ENCODE measurements at regions not wholly inside any gene's neighbourhood (a gene's known extent, or its start where the extent isn't known, plus 50 kb on each side); places are given as distances from the start of the nearest gene placed in this dataset.
"Not testable (repeated sequence)": the region's sequence is repeated elsewhere in the genome, so short reads cannot be mapped to it uniquely, and the experiment has no call there.

DNA sequence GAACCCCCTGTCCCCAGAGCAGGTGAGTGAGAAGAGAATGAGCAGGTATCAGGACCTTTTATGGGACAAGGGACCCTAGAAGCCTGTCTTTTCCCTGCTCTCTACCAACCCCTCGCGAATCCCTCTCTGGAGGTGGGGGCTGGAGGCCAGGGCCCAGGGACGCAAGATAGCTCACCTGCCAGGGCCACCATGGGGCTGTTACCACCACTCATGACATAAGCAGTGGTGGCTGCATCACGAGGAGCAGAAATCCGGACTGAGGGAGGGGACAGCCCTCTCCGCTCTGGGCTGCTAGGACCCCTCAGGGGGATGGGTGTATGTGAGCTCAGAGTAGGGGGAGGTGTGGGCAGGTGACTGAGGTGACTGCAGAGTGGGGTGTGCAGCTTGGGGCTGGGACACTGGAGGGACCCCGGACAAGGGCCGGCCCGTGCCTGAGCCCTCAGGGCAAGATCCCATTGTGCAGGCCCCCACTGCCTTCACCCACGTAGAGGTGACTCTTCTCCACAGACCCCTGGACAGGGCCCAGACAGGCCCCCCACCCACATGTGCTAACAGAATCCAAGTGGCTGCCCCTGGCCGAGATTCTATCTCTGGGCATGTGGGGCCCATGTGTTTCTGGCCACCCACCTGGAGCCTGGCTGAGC lies 190.6 kb downstream of the TBC1D2B start:
- Histone ChIP-seq H3K14ac (ENCODE audit: low read length in 2 of 2) (no peak overlapping the region), H3K27me3 (ENCODE audit: control insufficient read depth in 1 of 2, insufficient read depth in 1 of 2, low read length in 2 of 2) (peaks cover 0 to 3% of the 10 kb centered on the region in 2 experiments), H2AK5ac (ENCODE audit: low read length, severe bottlenecking) (no peak overlapping the region), H2BK5ac (ENCODE audit: low read depth, low read length, poor library complexity, severe bottlenecking) (no peak overlapping the region), H3K4me3 (ENCODE audit: insufficient read depth in 1 of 2, low read depth in 1 of 2, low read length in 2 of 2) (no peak overlapping the region), H3K4me2 (ENCODE audit: low read length, poor library complexity, severe bottlenecking) (no peak overlapping the region), H3K18ac (ENCODE audit: low read depth in 1 of 2, low read length in 2 of 2) (no peak overlapping the region), H3K23ac (ENCODE audit: low read length in 2 of 2) (no peak overlapping the region), H2BK12ac (ENCODE audit: low read length in 2 of 2) (peak overlapping the region in 1 of 2 experiments; percentile 88), H3K9me3 (ENCODE audit: control insufficient read depth, low read length) (no peaks in the 10 kb centered on the region), H3K9ac (ENCODE audit: low read length) (no peak overlapping the region), H2AFZ (ENCODE audit: low read depth, low read length) (no peak overlapping the region), H3K4me1 (ENCODE audit: control insufficient read depth, insufficient read depth, low read depth, low read length) (peaks cover 19% of the 10 kb centered on the region), H4K91ac (ENCODE audit: low read length) (peak overlapping the region; percentile 27), H2BK120ac (ENCODE audit: low read depth, low read length) (peak overlapping the region; percentile 19), H2BK15ac (ENCODE audit: low read depth, poor library complexity, severe bottlenecking) (no peak overlapping the region), H3K4ac (ENCODE audit: low read depth in 1 of 2, low read length in 2 of 2) (no peak overlapping the region), H3K36me3 (ENCODE audit: control insufficient read depth in 1 of 2, insufficient read depth in 2 of 2, low read depth in 1 of 2, low read length in 2 of 2) (no peaks in the 10 kb centered on the region), H3K79me1 (replicated peaks; ENCODE audit: low read length, poor library complexity, severe bottlenecking) (no peaks in the 10 kb centered on the region), H4K8ac (ENCODE audit: low read length) (no peak overlapping the region), H3K27ac (ENCODE audit: low read length, poor library complexity, severe bottlenecking) (no peak overlapping the region)
- no peak for DNase-seq
- 97% methylated on average over 8 of the region's 11 CpGs for WGBS

DNA sequence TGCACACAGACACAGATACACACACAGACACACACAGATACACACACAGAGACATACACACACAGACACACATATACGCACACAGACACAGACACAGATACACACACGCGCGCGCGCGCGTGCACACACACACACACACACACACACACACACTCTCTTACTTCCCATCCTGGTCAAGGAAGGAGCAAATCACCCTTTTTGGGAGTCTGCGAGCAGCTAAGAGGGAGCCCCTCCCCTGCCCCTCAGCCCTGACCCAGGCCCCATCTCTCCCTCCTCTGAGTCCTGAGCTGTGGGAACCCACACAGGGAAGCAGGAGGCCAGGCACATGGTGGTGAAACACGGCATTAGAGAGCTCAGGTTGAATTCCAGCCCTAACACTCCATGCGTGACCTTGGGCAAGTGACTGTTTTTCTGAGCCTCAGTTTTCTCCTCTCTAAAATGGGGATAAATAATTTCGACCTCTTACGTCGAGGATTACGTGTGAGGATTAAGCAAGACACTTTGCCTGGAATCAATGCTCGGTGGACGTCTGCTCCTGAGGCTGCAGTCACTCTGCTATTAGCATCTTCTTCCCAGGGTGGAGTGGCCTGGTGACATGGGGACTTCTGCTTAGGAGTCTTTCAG lies 191.5 kb downstream of the TBC1D2B start:
- H3K9ac ChIP-seq (ENCODE audit: low read length); H3K4me2 ChIP-seq (ENCODE audit: low read length, poor library complexity, severe bottlenecking); H2AFZ ChIP-seq (ENCODE audit: low read depth, low read length); H2BK120ac ChIP-seq (ENCODE audit: low read depth, low read length); H2AK5ac ChIP-seq (ENCODE audit: low read length, severe bottlenecking); H2BK15ac ChIP-seq (ENCODE audit: low read depth, poor library complexity, severe bottlenecking); H3K4ac ChIP-seq (ENCODE audit: low read depth in 1 of 2, low read length in 2 of 2); H2BK5ac ChIP-seq (ENCODE audit: low read depth, low read length, poor library complexity, severe bottlenecking); H3K23ac ChIP-seq (ENCODE audit: low read length in 2 of 2); H3K4me3 ChIP-seq (ENCODE audit: insufficient read depth in 1 of 2, low read depth in 1 of 2, low read length in 2 of 2); H3K9me3 ChIP-seq (ENCODE audit: control insufficient read depth, low read length); H3K27me3 ChIP-seq (ENCODE audit: control insufficient read depth in 1 of 2, insufficient read depth in 1 of 2, low read length in 2 of 2); H3K27ac ChIP-seq (ENCODE audit: low read length, poor library complexity, severe bottlenecking); H3K79me1 ChIP-seq (replicated peaks; ENCODE audit: low read length, poor library complexity, severe bottlenecking); DNase-seq; H3K36me3 ChIP-seq (ENCODE audit: control insufficient read depth in 1 of 2, insufficient read depth in 2 of 2, low read depth in 1 of 2, low read length in 2 of 2): not testable (repeated sequence)
- peak overlapping the region in 1 of 2 experiments; percentile 63 for H3K14ac ChIP-seq (ENCODE audit: low read length in 2 of 2)
- peak overlapping the region; percentile 43 for H4K91ac ChIP-seq (ENCODE audit: low read length)
- H3K18ac ChIP-seq (ENCODE audit: low read depth in 1 of 2, low read length in 2 of 2) = peak overlapping the region; percentile 26 to 67
- peak overlapping the region; percentile 55 for H4K8ac ChIP-seq (ENCODE audit: low read length)
- peak overlapping the region; percentile 1 to 6 for H2BK12ac ChIP-seq (ENCODE audit: low read length in 2 of 2)
- peaks cover 19% of the 10 kb centered on the region for H3K4me1 ChIP-seq (ENCODE audit: control insufficient read depth, insufficient read depth, low read depth, low read length)
- WGBS = 84% methylated on average over 17 of the region's 17 CpGs

DNA sequence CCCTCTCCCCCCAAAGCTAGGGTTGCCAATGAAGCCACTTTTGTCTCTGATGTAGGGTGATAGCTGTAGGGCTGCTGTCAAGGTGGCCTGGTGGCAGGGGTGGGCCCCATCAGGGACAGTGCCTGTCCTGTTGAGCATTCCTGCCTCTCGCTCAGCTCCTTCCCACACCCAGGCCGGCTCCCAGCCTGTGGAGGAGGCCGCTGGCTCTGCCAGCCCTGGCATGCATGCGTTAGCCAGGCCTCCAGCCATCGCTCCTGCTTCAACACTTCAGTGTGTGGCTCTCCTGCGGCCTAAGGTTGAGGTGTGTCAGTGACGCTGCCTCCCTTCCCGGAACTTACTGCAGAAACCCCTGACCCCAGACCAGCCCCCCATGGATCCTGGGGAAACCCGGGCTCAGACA lies 194.5 kb downstream of the TBC1D2B start:
- not testable (repeated sequence) for H2BK120ac ChIP-seq (ENCODE audit: low read depth, low read length); H3K4me2 ChIP-seq (ENCODE audit: low read length, poor library complexity, severe bottlenecking); H2BK12ac ChIP-seq (ENCODE audit: low read length in 2 of 2); H3K27ac ChIP-seq (ENCODE audit: low read length, poor library complexity, severe bottlenecking); H3K27me3 ChIP-seq (ENCODE audit: control insufficient read depth in 1 of 2, insufficient read depth in 1 of 2, low read length in 2 of 2); H3K4ac ChIP-seq (ENCODE audit: low read depth in 1 of 2, low read length in 2 of 2); H3K9me3 ChIP-seq (ENCODE audit: control insufficient read depth, low read length); H4K91ac ChIP-seq (ENCODE audit: low read length); H3K4me3 ChIP-seq (ENCODE audit: insufficient read depth in 1 of 2, low read depth in 1 of 2, low read length in 2 of 2); H2BK15ac ChIP-seq (ENCODE audit: low read depth, poor library complexity, severe bottlenecking); DNase-seq; H3K23ac ChIP-seq (ENCODE audit: low read length in 2 of 2); H3K9ac ChIP-seq (ENCODE audit: low read length); H3K79me1 ChIP-seq (replicated peaks; ENCODE audit: low read length, poor library complexity, severe bottlenecking); H3K18ac ChIP-seq (ENCODE audit: low read depth in 1 of 2, low read length in 2 of 2); H4K8ac ChIP-seq (ENCODE audit: low read length); H2AFZ ChIP-seq (ENCODE audit: low read depth, low read length); H2AK5ac ChIP-seq (ENCODE audit: low read length, severe bottlenecking); H3K36me3 ChIP-seq (ENCODE audit: control insufficient read depth in 1 of 2, insufficient read depth in 2 of 2, low read depth in 1 of 2, low read length in 2 of 2); H3K14ac ChIP-seq (ENCODE audit: low read length in 2 of 2); H2BK5ac ChIP-seq (ENCODE audit: low read depth, low read length, poor library complexity, severe bottlenecking)
- WGBS = no CpG with 5 or more reads among the region's 9 CpGs
- peaks cover 11% of the 10 kb centered on the region for H3K4me1 ChIP-seq (ENCODE audit: control insufficient read depth, insufficient read depth, low read depth, low read length)

DNA sequence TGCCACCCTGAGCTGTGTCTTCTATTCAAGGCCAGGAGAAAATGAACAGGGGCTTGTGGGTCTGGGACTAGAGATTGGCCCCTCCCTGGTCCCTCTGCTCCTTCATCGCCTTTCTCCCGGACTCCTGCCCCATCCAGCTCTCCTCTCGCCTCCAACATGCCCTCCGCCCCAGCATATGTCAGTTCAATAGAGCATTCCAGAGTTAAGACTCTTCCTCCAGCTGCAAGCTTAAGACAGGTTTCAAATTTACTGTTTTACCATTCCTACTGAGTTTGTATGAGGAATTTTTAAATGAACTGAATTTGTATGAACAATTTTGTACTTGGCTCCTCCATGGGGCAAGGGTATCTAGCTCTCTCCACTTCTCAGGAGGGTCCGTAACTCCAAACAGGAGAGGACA lies 195.6 kb downstream of the TBC1D2B start:
- H2AK5ac ChIP-seq (ENCODE audit: low read length, severe bottlenecking) = no peak overlapping the region
- no peaks in the 10 kb centered on the region for H3K36me3 ChIP-seq (ENCODE audit: control insufficient read depth in 1 of 2, insufficient read depth in 2 of 2, low read depth in 1 of 2, low read length in 2 of 2)
- no peak overlapping the region for H4K8ac ChIP-seq (ENCODE audit: low read length)
- H3K4me2 ChIP-seq (ENCODE audit: low read length, poor library complexity, severe bottlenecking) = no peak overlapping the region
- no peak overlapping the region for H3K23ac ChIP-seq (ENCODE audit: low read length in 2 of 2)
- H3K14ac ChIP-seq (ENCODE audit: low read length in 2 of 2) = no peak overlapping the region
- 67% methylated on average over 4 of the region's 5 CpGs for WGBS
- peaks cover 10% of the 10 kb centered on the region for H3K4me1 ChIP-seq (ENCODE audit: control insufficient read depth, insufficient read depth, low read depth, low read length)
- H2BK12ac ChIP-seq (ENCODE audit: low read length in 2 of 2) = no peak overlapping the region
- H3K27me3 ChIP-seq (ENCODE audit: control insufficient read depth in 1 of 2, insufficient read depth in 1 of 2, low read length in 2 of 2) = peaks cover 0 to 7% of the 10 kb centered on the region in 2 experiments
- H2BK120ac ChIP-seq (ENCODE audit: low read depth, low read length) = no peak overlapping the region
- H2BK15ac ChIP-seq (ENCODE audit: low read depth, poor library complexity, severe bottlenecking) = no peak overlapping the region
- no peak overlapping the region for H3K4ac ChIP-seq (ENCODE audit: low read depth in 1 of 2, low read length in 2 of 2)
- no peak overlapping the region for H3K9ac ChIP-seq (ENCODE audit: low read length)
- no peak overlapping the region for H3K27ac ChIP-seq (ENCODE audit: low read length, poor library complexity, severe bottlenecking)
- H2BK5ac ChIP-seq (ENCODE audit: low read depth, low read length, poor library complexity, severe bottlenecking) = no peak overlapping the region
- no peak for DNase-seq
- H3K9me3 ChIP-seq (ENCODE audit: control insufficient read depth, low read length) = no peaks in the 10 kb centered on the region
- no peaks in the 10 kb centered on the region for H3K79me1 ChIP-seq (replicated peaks; ENCODE audit: low read length, poor library complexity, severe bottlenecking)
- H2AFZ ChIP-seq (ENCODE audit: low read depth, low read length) = no peak overlapping the region
- H4K91ac ChIP-seq (ENCODE audit: low read length) = no peak overlapping the region
- no peak overlapping the region for H3K18ac ChIP-seq (ENCODE audit: low read depth in 1 of 2, low read length in 2 of 2)
- H3K4me3 ChIP-seq (ENCODE audit: insufficient read depth in 1 of 2, low read depth in 1 of 2, low read length in 2 of 2) = no peak overlapping the region
